Spinal cord (tissue), 9 donors: ENCODE measurements at regions not wholly inside any gene's neighbourhood (a gene's known extent, or its start where the extent isn't known, plus 50 kb on each side); places are given as distances from the start of the nearest gene placed in this dataset.

ENCODE experiments used
- DNase-seq, 6 donors: peaks; one replicate each; pipeline versions ENCODE4 v3.0.0 to v3.0.0-alpha.2; 2013 to 2015; ENCODE audit warnings: low spot score in 6 of 6, low read depth in 4 of 6
- H3K27ac ChIP-seq: one replicate; pipeline ENCODE4 v1.5.1; 2013; ENCODE audit warnings: low read depth, low read length, control low read depth
- H3K27me3 ChIP-seq: one replicate; pipeline ENCODE4 v1.6.1; 2013; ENCODE audit warnings: low read length; ENCODE audit not compliant: control insufficient read depth, insufficient read depth
- H3K36me3 ChIP-seq: one replicate; pipeline ENCODE4 v1.6.1; 2013; ENCODE audit warnings: low read length; ENCODE audit not compliant: control insufficient read depth, insufficient read depth
- H3K4me1 ChIP-seq: one replicate; pipeline ENCODE4 v1.6.1; 2013; ENCODE audit warnings: low read length; ENCODE audit not compliant: control insufficient read depth, insufficient read depth
- H3K4me3 ChIP-seq: one replicate; pipeline ENCODE4 v1.5.1; 2013; ENCODE audit warnings: low read depth, low read length, control low read depth
- H3K9me3 ChIP-seq: one replicate; pipeline ENCODE4 v1.6.1; 2013; ENCODE audit warnings: low read length; ENCODE audit not compliant: control insufficient read depth, insufficient read depth
- WGBS: methylation state at CpG from one replicate; pipeline ENCODE4 v1.1.5; 2013; ENCODE audit warnings: missing lambda C conversion rate; ENCODE audit not compliant: insufficient coverage; 5-methylcytosine and 5-hydroxymethylcytosine counted together
- donor health status: healthy.

GRCh38 chr22:47572443-47572842, 810.0 kb downstream of the TBC1D22A start:
- Histone ChIP-seq H3K27ac (no peak overlapping the region), H3K4me1 (no peaks in the 10 kb centered on the region), H3K4me3 (no peak overlapping the region), H3K36me3 (no peaks in the 10 kb centered on the region), H3K27me3 (no peaks in the 10 kb centered on the region), H3K9me3 (no peaks in the 10 kb centered on the region)
- DNase-seq = no peak
- 83% methylated on average over 9 of the region's 12 CpGs for WGBS

- Histone ChIP-seq H3K4me1 (no peaks in the 10 kb centered on the region), H3K36me3 (no peaks in the 10 kb centered on the region), H3K27me3 (no peaks in the 10 kb centered on the region), H3K4me3 (no peak overlapping the region), H3K27ac (no peak overlapping the region), H3K9me3 (no peaks in the 10 kb centered on the region)
- DNase-seq = no peak
- 98% methylated on average over 5 of the region's 5 CpGs for WGBS
Observed at GRCh38 chr22:47571616-47572015, 809.2 kb downstream of the TBC1D22A start.

DNA sequence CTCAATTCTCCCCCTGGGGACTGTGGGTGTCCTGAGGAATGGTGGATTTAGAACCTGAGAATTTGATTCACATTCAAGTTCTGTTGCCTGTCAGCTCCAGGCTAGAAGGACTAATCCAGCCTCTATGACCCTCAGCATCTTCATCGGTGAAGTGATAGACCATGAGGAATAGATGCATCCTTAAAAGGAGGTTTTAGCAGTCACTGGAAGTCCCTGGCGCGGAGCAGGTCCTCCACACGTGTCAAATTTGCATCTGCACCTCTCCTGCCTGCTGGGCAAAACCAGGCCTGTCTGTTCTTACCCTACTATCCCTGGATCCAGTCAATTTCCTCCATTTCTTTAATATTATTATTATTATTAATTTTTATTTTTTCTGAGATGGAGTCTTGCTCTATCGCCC, 808.4 kb downstream of the TBC1D22A start:
- Histone ChIP-seq H3K9me3 (no peaks in the 10 kb centered on the region), H3K4me3 (no peak overlapping the region), H3K27me3 (no peaks in the 10 kb centered on the region), H3K27ac (no peak overlapping the region), H3K36me3 (no peaks in the 10 kb centered on the region), H3K4me1 (no peaks in the 10 kb centered on the region)
- DNase-seq = no peak
- WGBS = 100% methylated on average over 1 of the region's 5 CpGs

DNA sequence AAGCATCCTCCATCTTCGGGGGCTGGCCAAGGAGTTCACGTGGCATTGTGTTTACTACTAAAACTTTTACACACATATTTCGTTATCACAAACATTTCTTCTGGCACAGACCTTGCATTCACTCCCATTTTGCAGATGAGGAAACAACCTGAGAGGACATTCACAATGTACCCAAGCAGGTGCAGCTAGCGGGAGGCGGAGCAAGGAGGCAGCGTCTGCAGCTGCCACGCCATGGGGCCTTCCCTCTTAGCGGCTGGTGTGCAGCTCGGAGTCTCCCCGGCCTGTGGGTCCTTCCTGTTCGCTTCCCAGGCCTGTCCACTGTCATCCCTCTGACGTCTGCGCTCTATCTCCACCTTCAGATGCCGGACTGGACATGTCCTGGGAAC, 807.8 kb downstream of the TBC1D22A start:
- no peak overlapping the region for H3K27ac ChIP-seq
- H3K9me3 ChIP-seq = no peaks in the 10 kb centered on the region
- no peak for DNase-seq
- no peaks in the 10 kb centered on the region for H3K27me3 ChIP-seq
- WGBS = 94% methylated on average over 14 of the region's 14 CpGs
- H3K4me3 ChIP-seq = no peak overlapping the region
- no peaks in the 10 kb centered on the region for H3K36me3 ChIP-seq
- no peaks in the 10 kb centered on the region for H3K4me1 ChIP-seq

GRCh38 chr22:47569389-47570299, 807.2 kb downstream of the TBC1D22A start:
- Histone ChIP-seq H3K27me3 (no peaks in the 10 kb centered on the region), H3K4me1 (no peaks in the 10 kb centered on the region), H3K4me3 (no peak overlapping the region), H3K36me3 (no peaks in the 10 kb centered on the region), H3K27ac (no peak overlapping the region), H3K9me3 (no peaks in the 10 kb centered on the region)
- DNase-seq = no peak
- WGBS = 89% methylated on average over 15 of the region's 17 CpGs

DNA sequence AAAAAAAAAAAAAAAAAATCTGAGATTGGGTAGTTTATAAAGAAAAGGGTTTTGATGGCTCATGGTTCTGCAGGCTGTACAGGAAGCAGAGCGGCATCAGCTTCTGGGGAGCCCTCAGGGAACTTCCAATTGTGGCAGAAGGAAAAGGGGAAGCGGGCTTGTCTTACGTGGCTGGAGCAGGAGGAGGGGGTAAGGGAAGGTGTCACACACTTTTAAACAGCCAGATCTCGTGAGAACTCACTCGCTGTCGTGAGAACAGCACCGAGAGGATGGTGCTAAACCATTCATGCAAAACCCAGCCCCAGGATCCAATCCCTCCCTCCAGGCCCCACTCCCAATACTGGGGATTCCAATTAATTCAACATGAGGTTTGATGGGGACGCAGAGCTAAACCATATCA, 806.2 kb downstream of the TBC1D22A start:
- H3K4me3 ChIP-seq = no peak overlapping the region
- no peaks in the 10 kb centered on the region for H3K36me3 ChIP-seq
- no peaks in the 10 kb centered on the region for H3K27me3 ChIP-seq
- DNase-seq = no peak
- H3K4me1 ChIP-seq = no peaks in the 10 kb centered on the region
- H3K27ac ChIP-seq = no peak overlapping the region
- no peaks in the 10 kb centered on the region for H3K9me3 ChIP-seq
- WGBS = 93% methylated on average over 6 of the region's 8 CpGs

GRCh38 chr22:47567126-47568090, 805.0 kb downstream of the TBC1D22A start:
- no peak overlapping the region for H3K4me3 ChIP-seq
- no peaks in the 10 kb centered on the region for H3K36me3 ChIP-seq
- WGBS = 92% methylated on average over 22 of the region's 25 CpGs
- H3K9me3 ChIP-seq = no peaks in the 10 kb centered on the region
- H3K27ac ChIP-seq = no peak overlapping the region
- DNase-seq = peak in 1 of 6 donors; percentile 30
- H3K27me3 ChIP-seq = no peaks in the 10 kb centered on the region
- no peaks in the 10 kb centered on the region for H3K4me1 ChIP-seq

GRCh38 chr22:47566491-47566890, 804.0 kb downstream of the TBC1D22A start:
- Histone ChIP-seq H3K4me3 (no peak overlapping the region), H3K4me1 (no peaks in the 10 kb centered on the region), H3K27ac (no peak overlapping the region), H3K9me3 (no peaks in the 10 kb centered on the region), H3K27me3 (no peaks in the 10 kb centered on the region), H3K36me3 (no peaks in the 10 kb centered on the region)
- WGBS = 70% methylated on average over 9 of the region's 12 CpGs
- DNase-seq = no peak

GRCh38 chr22:47565607-47566006, 803.2 kb downstream of the TBC1D22A start:
- Histone ChIP-seq H3K36me3 (no peaks in the 10 kb centered on the region), H3K4me3 (no peak overlapping the region), H3K27ac (no peak overlapping the region), H3K4me1 (no peaks in the 10 kb centered on the region), H3K27me3 (no peaks in the 10 kb centered on the region), H3K9me3 (no peaks in the 10 kb centered on the region)
- WGBS = 86% methylated on average over 4 of the region's 4 CpGs
- no peak for DNase-seq
